GM12878 (cell line): ENCODE measurements at regions not wholly inside any gene's neighbourhood (a gene's known extent, or its start where the extent isn't known, plus 50 kb on each side); places are given as distances from the start of the nearest gene placed in this dataset.

Experiments used
- ATF2 ChIP-seq: IDR thresholded peaks from 2 replicates; pipeline ENCODE4 v1.6.1; 2012; ENCODE audit warnings: low read length, inconsistent platforms
- ATF7 ChIP-seq: fragments of 450-650 bp; IDR thresholded peaks from 2 replicates; pipeline ENCODE4 v1.6.1; 2016; ENCODE audit warnings: low read depth, mild to moderate bottlenecking
- CTCF ChIP-seq, 3 experiments: IDR thresholded peaks in 2 of 3; conservative IDR thresholded peaks in 1 of 3; 2 replicates each; pipeline ENCODE4 v1.5.1; 2011; ENCODE audit warnings: low read depth in 3 of 3, low read length in 3 of 3, mild to moderate bottlenecking in 3 of 3, control low read depth in 2 of 3, moderate library complexity in 2 of 3, inconsistent platforms in 1 of 3, mixed read lengths in 1 of 3; ENCODE audit not compliant: control insufficient read depth in 2 of 3, insufficient read depth in 1 of 3; ENCODE audit errors: extremely low read depth in 1 of 3
- KAT2A ChIP-seq: conservative IDR thresholded peaks from 2 replicates; pipeline ENCODE4 v1.6.1; 2011; ENCODE audit warnings: low read depth, low read length; ENCODE audit not compliant: control insufficient read depth
- MEF2A ChIP-seq: IDR thresholded peaks from 2 replicates; pipeline ENCODE4 v1.6.1; 2011; ENCODE audit warnings: low read depth, mild to moderate bottlenecking, low read length, moderate library complexity; ENCODE audit not compliant: insufficient read depth
- MLLT1 ChIP-seq: fragments of 450-650 bp; IDR thresholded peaks from 2 replicates; pipeline ENCODE4 v1.6.1; 2016; ENCODE audit warnings: mild to moderate bottlenecking
- MYC ChIP-seq: IDR thresholded peaks from 2 replicates; pipeline ENCODE4 v1.6.1; 2011; ENCODE audit warnings: mild to moderate bottlenecking, low read length, moderate library complexity, inconsistent platforms; ENCODE audit not compliant: insufficient read depth, insufficient replicate concordance, insufficient read length, severe bottlenecking
- POLR2AphosphoS5 ChIP-seq: IDR thresholded peaks from 2 replicates; pipeline ENCODE4 v1.6.1; 2011; ENCODE audit warnings: mild to moderate bottlenecking, low read length, inconsistent platforms

- no peak for TF ChIP-seq POLR2AphosphoS5
- TF ChIP-seq ATF7 = no peak
- no peak for TF ChIP-seq KAT2A
- TF ChIP-seq MYC = no peak
- no peak for TF ChIP-seq ATF2
- no peak for TF ChIP-seq MLLT1
- no peak for TF ChIP-seq MEF2A
- TF ChIP-seq CTCF (IDR thresholded peaks at IDR 0.05 in 2 of 3, conservative IDR thresholded peaks at IDR 0.05 in 1 of 3; ENCODE audit: control insufficient read depth in 2 of 3, extremely low read depth in 1 of 3, insufficient read depth in 1 of 3, low read depth in 3 of 3, low read length in 3 of 3) = no peak
Measured at GRCh38 chr4:133559987-133560386, 410.9 kb downstream of the PCDH10 start.
